Stimulated activated CD4-positive, alpha-beta T cell treated with anti-CD3 and anti-CD28 coated beads, Interleukin-1b, Interleukin-23, amount 100 ng/mL, for 4 hours (primary cell): ENCODE measurements at regions not wholly inside any gene's neighbourhood (a gene's known extent, or its start where the extent isn't known, plus 50 kb on each side); places are given as distances from the start of the nearest gene placed in this dataset.

ENCODE experiments used
- DNase-seq, 2 donors: peaks; one replicate each; pipeline ENCODE4 v3.0.0-alpha.2; 2020; ENCODE audit warnings: low read depth in 2 of 2

- DNase-seq = no peak
These were observed 175.5 kb upstream of the PDGFD start for GRCh38 chr11:104339380-104339831.

GRCh38 chr11:104338186-104338585, 174.2 kb upstream of the PDGFD start:
- no peak for DNase-seq

- no peak for DNase-seq
These were observed 173.3 kb upstream of the PDGFD start for GRCh38 chr11:104337273-104337672.

- no peak for DNase-seq
These were observed 170.0 kb upstream of the PDGFD start for GRCh38 chr11:104333977-104334376.

DNA sequence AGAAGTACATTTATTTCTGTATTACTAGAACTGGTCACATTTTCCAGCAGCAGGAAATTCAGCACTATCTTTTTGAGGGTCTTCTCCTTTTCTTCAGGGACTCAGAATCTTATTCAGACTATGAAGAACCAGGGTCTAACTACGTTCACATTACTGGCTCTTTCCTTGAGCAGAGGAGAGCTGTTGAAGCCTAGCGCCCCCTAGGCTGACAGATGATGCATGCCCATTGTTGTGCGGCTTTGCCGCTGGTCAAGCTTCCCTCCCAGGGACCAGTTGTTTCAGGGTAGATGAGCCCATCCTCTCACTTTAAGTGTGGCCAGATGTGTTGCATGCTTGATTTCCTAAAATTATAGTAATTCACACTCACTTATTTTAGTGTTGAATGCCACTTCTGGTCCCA, 168.2 kb upstream of the PDGFD start:
- DNase-seq = no peak

DNA sequence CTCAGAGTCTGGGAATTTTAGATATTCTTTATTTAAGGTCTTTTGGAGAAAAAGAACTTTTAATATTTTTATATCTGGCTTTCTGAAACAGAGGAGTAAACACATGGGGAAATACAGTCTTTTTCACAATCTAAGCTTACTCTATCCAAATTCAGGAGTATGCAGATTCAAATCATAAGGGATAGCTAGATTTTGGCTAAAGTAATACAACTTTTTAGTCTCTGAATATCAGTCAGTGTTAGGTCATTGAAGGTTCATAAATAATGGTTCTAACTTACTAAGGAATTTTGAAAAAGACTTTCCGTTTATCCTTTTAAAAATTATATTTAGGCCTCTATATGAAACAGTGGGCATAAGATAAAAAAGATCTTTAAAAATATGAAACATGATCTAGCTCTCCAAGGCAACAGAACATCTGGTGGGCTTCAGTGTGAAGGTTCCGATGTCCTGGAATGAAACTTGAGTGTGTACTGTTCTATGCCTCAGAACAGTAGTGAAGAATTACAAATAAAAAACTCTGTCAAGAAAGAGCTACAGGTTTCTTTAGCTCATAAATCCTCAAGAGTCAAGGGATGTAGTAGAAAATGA, 165.2 kb upstream of the PDGFD start:
- DNase-seq = no peak

- no peak for DNase-seq
These were observed 164.6 kb upstream of the PDGFD start for GRCh38 chr11:104328512-104328907.

DNA sequence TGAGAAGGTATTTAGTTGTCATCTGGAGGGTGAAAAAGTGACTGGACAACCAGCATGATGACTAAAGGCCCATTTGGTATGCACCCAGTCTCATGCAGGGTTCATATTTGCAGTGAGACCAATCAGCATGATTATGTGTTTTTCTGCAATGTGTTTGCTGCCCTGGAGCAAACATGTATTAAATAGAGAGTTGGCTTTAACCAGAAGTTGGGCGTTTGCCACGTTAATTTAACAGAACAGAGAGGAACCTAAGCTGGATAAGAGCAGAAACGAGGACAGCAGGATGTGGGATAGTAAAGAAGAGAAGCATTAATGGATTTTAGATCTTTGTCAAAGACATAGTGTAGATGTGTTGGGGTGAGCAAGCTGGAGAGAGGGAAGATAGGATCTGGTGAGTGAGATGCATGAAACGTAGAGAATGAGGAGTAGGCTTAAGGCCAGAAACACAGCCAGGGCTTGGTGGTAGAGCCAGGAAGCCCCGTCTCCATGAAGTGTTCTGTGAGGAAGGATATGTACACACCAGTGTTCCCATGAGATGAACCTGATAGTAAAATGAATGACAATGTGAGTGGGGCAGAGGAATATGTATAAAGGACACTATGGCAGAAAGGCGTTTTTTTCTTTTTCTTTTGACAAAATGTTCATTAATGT, 164.0 kb upstream of the PDGFD start:
- no peak for DNase-seq

- no peak for DNase-seq
These were observed 161.1 kb upstream of the PDGFD start for GRCh38 chr11:104325093-104325492.

- no peak for DNase-seq
These were observed 160.3 kb upstream of the PDGFD start for GRCh38 chr11:104324276-104324675.

- DNase-seq = no peak
These were observed 159.9 kb upstream of the PDGFD start for GRCh38 chr11:104323841-104324240.

DNA sequence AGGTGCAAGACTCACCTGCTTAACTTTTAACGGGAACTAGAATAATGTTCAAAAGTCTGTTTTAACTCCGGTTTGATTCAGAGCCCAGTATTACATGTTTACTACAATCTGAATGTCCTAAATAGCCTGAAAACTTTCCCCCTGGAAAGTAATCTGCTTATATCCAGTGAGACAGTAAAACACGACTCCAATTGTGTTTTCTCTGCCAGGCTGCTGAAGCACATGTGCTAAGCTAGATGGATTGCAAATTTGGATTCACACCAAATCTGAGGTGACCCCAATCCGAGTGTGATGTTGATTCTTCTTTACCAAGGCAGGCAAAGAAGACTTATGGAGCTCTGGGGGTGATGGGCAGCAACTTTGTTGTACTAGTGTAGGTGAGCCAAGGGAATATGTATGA, 158.7 kb upstream of the PDGFD start:
- no peak for DNase-seq

GRCh38 chr11:104320956-104321355, 157.0 kb upstream of the PDGFD start:
- DNase-seq = no peak

DNA sequence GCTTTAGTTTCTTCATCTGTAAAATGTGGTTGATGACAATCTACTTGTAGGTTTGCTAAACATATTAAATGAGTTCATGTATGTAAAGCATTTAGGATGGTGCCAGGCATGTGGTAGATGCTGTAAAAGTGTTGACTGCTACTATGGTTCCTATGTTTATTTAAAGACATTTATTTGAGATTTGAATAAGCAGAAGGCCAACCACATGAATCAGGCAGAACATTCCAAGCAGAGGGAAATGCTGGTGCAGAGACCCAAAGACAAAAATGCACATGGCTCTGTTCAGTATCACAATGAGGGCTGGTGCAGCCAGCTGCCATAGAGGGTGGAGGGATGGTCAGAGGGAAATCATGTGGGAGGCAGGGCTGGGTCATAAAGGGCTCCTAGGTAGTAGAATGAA, 156.2 kb upstream of the PDGFD start:
- no peak for DNase-seq

DNA sequence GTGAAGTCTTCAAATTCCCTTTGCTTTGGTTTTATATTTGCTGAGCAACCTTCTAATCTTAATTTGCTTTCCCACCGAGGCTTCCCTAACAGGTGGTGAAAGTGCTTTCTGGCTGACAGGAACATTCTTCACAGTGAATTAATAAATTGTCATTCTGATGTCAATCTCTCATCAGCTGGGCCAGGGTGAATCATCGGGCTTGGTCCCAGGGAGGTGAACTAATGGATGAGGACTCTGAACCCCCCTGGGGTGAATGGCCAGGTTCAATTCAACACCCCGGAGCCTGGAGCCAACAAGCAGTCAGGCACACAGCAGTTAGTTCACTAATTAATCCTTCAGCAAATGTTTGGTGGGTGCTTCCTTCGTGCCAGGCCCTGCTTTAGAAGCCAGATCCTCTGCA, 155.4 kb upstream of the PDGFD start:
- no peak for DNase-seq

- DNase-seq = no peak
These were observed 143.0 kb upstream of the PDGFD start for GRCh38 chr11:104306862-104307474.

GRCh38 chr11:104301776-104302175, 137.8 kb upstream of the PDGFD start:
- DNase-seq = no peak

DNA sequence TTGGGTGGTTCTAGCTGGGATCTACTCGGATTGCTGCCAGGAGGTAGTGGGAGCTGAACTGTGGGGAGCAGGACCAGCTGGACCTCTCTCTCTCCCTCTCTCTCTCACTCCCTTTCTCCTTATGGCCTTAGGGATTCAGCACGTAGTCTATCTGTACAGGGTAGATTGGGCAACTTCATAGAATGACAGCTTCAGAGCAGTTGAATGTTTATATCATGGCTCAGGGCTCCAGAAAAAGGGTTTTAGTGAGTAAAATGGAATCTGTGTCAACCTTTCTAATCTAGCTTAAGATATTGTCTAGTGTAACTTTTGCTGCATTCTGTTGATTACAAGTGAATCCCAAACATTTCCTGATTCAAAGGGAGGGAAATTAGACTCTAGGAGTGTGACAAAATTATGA, 127.7 kb upstream of the PDGFD start:
- DNase-seq = no peak

DNA sequence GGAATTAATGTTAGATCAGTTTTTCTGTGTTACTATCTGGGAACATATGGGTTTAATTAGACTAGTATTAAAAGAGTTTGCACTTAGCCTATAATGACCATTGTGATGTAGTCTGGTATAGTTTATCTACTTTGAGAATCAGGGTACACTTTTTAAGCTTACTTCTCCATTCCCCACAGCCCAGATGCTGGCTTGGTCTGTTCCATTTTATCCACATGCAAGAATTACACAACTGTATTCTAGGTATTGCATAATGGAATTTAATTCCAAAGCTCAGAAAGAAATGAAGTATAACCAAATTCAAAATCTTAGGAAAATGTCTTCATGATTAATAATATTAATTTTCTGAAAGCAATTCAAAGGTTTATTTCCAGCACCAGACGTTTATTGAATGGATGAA, 122.2 kb upstream of the PDGFD start:
- no peak for DNase-seq

- DNase-seq = no peak
These were observed 115.6 kb upstream of the PDGFD start for GRCh38 chr11:104279587-104279986.

GRCh38 chr11:104275992-104276391, 112.0 kb upstream of the PDGFD start:
- no peak for DNase-seq

GRCh38 chr11:104260456-104260855, 96.5 kb upstream of the PDGFD start:
- DNase-seq = no peak

DNA sequence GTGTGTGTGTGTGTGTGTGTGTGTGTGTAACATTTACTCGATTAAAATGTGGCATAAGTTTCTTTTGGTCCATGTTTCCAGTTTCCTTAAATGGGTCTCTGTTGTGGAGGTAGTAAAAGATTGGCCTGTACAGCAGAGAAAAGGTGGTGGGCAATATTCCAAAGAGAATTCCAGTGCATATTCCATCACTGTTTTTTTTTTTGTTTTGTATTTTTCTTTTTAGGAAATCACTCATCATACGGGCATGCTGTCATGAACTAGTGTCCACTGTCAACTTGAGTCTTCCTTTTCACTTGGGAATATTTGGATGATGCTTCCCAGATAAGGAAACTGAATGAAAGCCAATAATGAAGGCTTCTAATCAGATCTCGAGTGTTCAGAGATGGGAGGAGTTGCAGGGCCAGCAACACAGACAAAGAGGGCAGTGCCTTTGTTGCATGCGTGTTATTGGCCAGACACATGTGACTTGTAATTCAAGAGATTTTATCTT, 95.2 kb upstream of the PDGFD start:
- no peak for DNase-seq
